Thyroid gland (tissue), 4 donors: ENCODE measurements at regions not wholly inside any gene's neighbourhood (a gene's known extent, or its start where the extent isn't known, plus 50 kb on each side); places are given as distances from the start of the nearest gene placed in this dataset.

ENCODE experiments used
- CTCF ChIP-seq, 6 experiments: fragments of 200-600 bp in 3 of 6; fragments of 450-650 bp in 3 of 6; sonication (generic) in 3 of 6; IDR thresholded peaks; one replicate each; pipeline ENCODE4 v1.5.1; 2016 to 2019; ENCODE audit warnings: antibody characterized with exemption in 6 of 6, mild to moderate bottlenecking in 2 of 6, inconsistent platforms in 1 of 6, moderate library complexity in 1 of 6
- POLR2A ChIP-seq, 2 donors: fragments of 450-650 bp; IDR thresholded peaks; one replicate each; pipeline ENCODE4 v1.6.1; 2017; ENCODE audit warnings: antibody characterized with exemption in 2 of 2, mild to moderate bottlenecking in 2 of 2, moderate library complexity in 1 of 2

DNA sequence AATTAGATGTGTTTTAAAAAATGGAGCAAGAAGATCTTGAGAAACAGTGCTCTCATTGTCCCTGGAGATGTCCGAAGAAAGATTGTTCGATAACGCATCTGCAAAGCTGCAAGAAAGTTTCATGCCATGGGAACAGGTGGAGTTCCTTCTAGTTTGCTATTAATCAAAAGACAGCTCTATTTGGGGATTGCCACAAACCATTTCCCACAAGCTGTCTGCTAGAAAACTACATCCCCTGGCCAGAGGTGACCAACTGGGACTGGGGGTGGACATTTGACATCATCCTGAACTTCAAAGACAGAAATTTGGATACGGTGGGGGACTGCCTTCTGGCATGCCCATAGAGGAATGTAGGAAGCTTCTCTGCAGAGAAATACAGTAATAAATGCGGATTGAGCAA lies 50.8 kb upstream of the OSMR start:
- TF ChIP-seq CTCF (IDR thresholded peaks at IDR 0.05) (no peak), POLR2A (IDR thresholded peaks at IDR 0.05) (no peak)
